Sigmoid colon (tissue), 4 donors: ENCODE measurements at regions not wholly inside any gene's neighbourhood (a gene's known extent, or its start where the extent isn't known, plus 50 kb on each side); places are given as distances from the start of the nearest gene placed in this dataset.

Experiments used
- CTCF ChIP-seq, 4 experiments: fragments of 450-650 bp in 3 of 4; fragments of 200-600 bp in 1 of 4; IDR thresholded peaks; one replicate each; pipeline ENCODE4 v1.5.1; 2016 to 2019; ENCODE audit warnings: antibody characterized with exemption in 4 of 4, mild to moderate bottlenecking in 3 of 4, moderate library complexity in 2 of 4
- EP300 ChIP-seq, 4 donors: sonication (generic); formaldehyde crosslinking; IDR thresholded peaks; one replicate each; pipeline ENCODE4 v1.6.1; 2017; ENCODE audit warnings: antibody characterized with exemption in 4 of 4
- POLR2A ChIP-seq, 2 donors: fragments of 450-650 bp; IDR thresholded peaks; one replicate each; pipeline ENCODE4 v1.6.1; 2016; ENCODE audit warnings: antibody characterized with exemption in 2 of 2, mild to moderate bottlenecking in 2 of 2, moderate library complexity in 2 of 2

DNA sequence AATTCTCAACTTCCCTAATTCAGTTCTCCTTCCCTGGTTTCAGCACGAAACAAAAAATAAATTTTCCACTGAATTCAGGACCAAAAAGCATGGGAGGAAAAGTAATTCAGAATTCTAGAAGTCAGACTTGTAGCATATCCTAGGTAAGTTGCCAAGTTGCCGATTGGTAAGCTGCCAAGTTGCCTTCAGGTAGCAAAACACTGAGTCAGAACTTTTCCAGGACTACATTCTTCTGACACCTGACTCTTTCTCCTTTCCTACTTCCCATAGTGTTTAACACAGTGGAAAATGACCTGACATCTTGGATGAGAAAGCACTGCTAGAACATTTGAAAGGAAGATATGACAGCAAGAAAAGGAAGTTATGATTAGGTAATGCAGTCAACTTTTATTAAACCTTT is 322.8 kb downstream of the SPATA17 start:
- TF ChIP-seq CTCF (IDR thresholded peaks at IDR 0.05) (no peak), POLR2A (IDR thresholded peaks at IDR 0.05) (no peak), EP300 (IDR thresholded peaks at IDR 0.05) (no peak)
